ENCODE measurements at regions not wholly inside any gene's neighbourhood (a gene's known extent, or its start where the extent isn't known, plus 50 kb on each side); places are given as distances from the start of the nearest gene placed in this dataset.

DNA sequence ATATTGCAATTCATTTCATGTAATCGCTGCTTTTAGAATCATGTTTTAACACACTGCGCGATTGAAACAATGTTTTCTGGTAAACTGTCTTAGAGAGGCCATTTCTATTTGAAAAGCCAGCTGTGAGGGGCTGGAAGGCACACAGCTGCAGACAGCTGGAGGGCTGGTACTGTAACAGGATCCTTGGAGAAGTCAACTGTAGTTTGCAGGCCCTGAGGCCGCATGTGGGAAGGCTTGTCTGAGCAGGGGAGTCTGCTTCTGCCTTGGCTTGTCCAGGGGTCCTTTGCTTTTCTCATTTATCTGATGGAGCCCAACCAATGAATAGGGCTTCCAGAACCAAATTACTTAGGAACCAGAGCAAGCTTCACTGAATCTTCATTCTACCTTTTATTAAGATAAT is 313.5 kb downstream of the BLID start:
- TF ChIP-seq, protein P1, sequence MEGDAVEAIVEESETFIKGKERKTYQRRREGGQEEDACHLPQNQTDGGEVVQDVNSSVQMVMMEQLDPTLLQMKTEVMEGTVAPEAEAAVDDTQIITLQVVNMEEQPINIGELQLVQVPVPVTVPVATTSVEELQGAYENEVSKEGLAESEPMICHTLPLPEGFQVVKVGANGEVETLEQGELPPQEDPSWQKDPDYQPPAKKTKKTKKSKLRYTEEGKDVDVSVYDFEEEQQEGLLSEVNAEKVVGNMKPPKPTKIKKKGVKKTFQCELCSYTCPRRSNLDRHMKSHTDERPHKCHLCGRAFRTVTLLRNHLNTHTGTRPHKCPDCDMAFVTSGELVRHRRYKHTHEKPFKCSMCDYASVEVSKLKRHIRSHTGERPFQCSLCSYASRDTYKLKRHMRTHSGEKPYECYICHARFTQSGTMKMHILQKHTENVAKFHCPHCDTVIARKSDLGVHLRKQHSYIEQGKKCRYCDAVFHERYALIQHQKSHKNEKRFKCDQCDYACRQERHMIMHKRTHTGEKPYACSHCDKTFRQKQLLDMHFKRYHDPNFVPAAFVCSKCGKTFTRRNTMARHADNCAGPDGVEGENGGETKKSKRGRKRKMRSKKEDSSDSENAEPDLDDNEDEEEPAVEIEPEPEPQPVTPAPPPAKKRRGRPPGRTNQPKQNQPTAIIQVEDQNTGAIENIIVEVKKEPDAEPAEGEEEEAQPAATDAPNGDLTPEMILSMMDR (IDR thresholded peaks at IDR 0.05; ENCODE audit: poor library complexity): no peak
- TF ChIP-seq EZH2phosphoT487 (IDR thresholded peaks at IDR 0.05; ENCODE audit: low read depth, severe bottlenecking, unreplicated experiment): no peak

Data from hepatocyte (in vitro differentiated cells).